DND-41 (cell line): ENCODE measurements at regions not wholly inside any gene's neighbourhood (a gene's known extent, or its start where the extent isn't known, plus 50 kb on each side); places are given as distances from the start of the nearest gene placed in this dataset.
A peak's percentile ranks its signal among the peaks of the same experiment; 100 is the strongest.

ENCODE experiments used
- ATAC-seq: fragments of 200-7000 bp; cut with Tn5 transposase; 3 replicates; pipeline ENCODE4 v1.9.1; 2021; ENCODE audit warnings: low read depth; ENCODE audit not compliant: insufficient read depth
- DNase-seq: peaks from one replicate; pipeline ENCODE4 v3.0.0-alpha.2; 2020
- H2AFZ ChIP-seq: 2 replicates; pipeline ENCODE4 v1.6.0; 2012; ENCODE audit warnings: low read depth, low read length
- H3K27ac ChIP-seq: 2 replicates; pipeline ENCODE4 v1.5.1; 2012; ENCODE audit warnings: low read length, inconsistent platforms
- H3K27me3 ChIP-seq: fragments of 200-600 bp; sonication (generic); 2 replicates; pipeline ENCODE4 v1.6.0; 2012; ENCODE audit warnings: low read length, mild to moderate bottlenecking, inconsistent platforms; ENCODE audit not compliant: insufficient read depth, poor library complexity
- H3K36me3 ChIP-seq: 2 replicates; pipeline ENCODE4 v1.5.1; 2012; ENCODE audit warnings: low read length, inconsistent platforms; ENCODE audit not compliant: insufficient read depth
- H3K4me1 ChIP-seq: 2 replicates; pipeline ENCODE4 v1.5.1; 2012; ENCODE audit warnings: mild to moderate bottlenecking, low read length; ENCODE audit not compliant: insufficient read depth
- H3K4me2 ChIP-seq: 2 replicates; pipeline ENCODE4 v1.6.0; 2012; ENCODE audit warnings: mild to moderate bottlenecking, moderate library complexity, low read length, inconsistent platforms; ENCODE audit not compliant: insufficient read depth
- H3K4me3 ChIP-seq, 2 experiments: fragments of 200-600 bp in 1 of 2; shearing (Covaris generic) in 1 of 2; 2 replicates each; pipeline ENCODE4 v1.5.1; 2012 to 2016; ENCODE audit warnings: inconsistent platforms in 2 of 2, low read length in 2 of 2, mild to moderate bottlenecking in 2 of 2, low read depth in 1 of 2, moderate library complexity in 1 of 2
- H3K79me2 ChIP-seq: 2 replicates; pipeline ENCODE4 v1.6.0; 2012; ENCODE audit warnings: low read length, inconsistent platforms; ENCODE audit not compliant: insufficient read depth
- H3K9ac ChIP-seq: 2 replicates; pipeline ENCODE4 v1.6.0; 2012; ENCODE audit warnings: low read depth, mild to moderate bottlenecking, inconsistent platforms, low read length, moderate library complexity
- H3K9me3 ChIP-seq: 2 replicates; pipeline ENCODE4 v1.5.1; 2012; ENCODE audit warnings: low read length, moderate library complexity, mild to moderate bottlenecking, inconsistent platforms; ENCODE audit not compliant: insufficient read depth, severe bottlenecking
- H4K20me1 ChIP-seq: 2 replicates; pipeline ENCODE4 v1.6.0; 2012; ENCODE audit warnings: low read length; ENCODE audit not compliant: insufficient read depth
- CTCF ChIP-seq: IDR thresholded peaks from 2 replicates; pipeline ENCODE4 v1.5.1; 2012; ENCODE audit warnings: borderline replicate concordance, low read length, moderate library complexity, mild to moderate bottlenecking; ENCODE audit not compliant: poor library complexity, severe bottlenecking; ENCODE audit errors: extremely low read depth
- EZH2 ChIP-seq: IDR thresholded peaks from 3 replicates; pipeline ENCODE4 v1.6.1; 2012; ENCODE audit warnings: borderline replicate concordance, low read depth, mild to moderate bottlenecking, moderate library complexity, low read length, inconsistent platforms; ENCODE audit not compliant: severe bottlenecking

GRCh38 chr3:59406943-59407342 is 357.1 kb upstream of the CFAP20DC start:
- H3K27me3 ChIP-seq: no peaks in the 10 kb centered on the region
- H3K4me3 ChIP-seq: no peak overlapping the region
- H4K20me1 ChIP-seq: no peaks in the 10 kb centered on the region
- no peak overlapping the region for H3K27ac ChIP-seq
- H3K9me3 ChIP-seq: no peaks in the 10 kb centered on the region
- no peak overlapping the region for H3K9ac ChIP-seq
- H3K36me3 ChIP-seq: no peaks in the 10 kb centered on the region
- H2AFZ ChIP-seq: no peak overlapping the region
- H3K79me2 ChIP-seq: no peaks in the 10 kb centered on the region
- 0 out of 3 replicates have a peak, but pooled peaks have one; percentile 22 for ATAC-seq
- no peaks in the 10 kb centered on the region for H3K4me1 ChIP-seq
- DNase-seq: no peak
- H3K4me2 ChIP-seq: no peak overlapping the region
- no peak for TF ChIP-seq EZH2

- ATAC-seq: no peak
- TF ChIP-seq CTCF: no peak
- TF ChIP-seq EZH2: no peak
Measured at GRCh38 chr3:59404851-59405250, 355.0 kb upstream of the CFAP20DC start.

GRCh38 chr3:59404064-59404463 is 354.2 kb upstream of the CFAP20DC start:
- no peak overlapping the region for H3K27ac ChIP-seq
- no peaks in the 10 kb centered on the region for H3K27me3 ChIP-seq
- H2AFZ ChIP-seq: no peak overlapping the region
- DNase-seq (no peak), ATAC-seq (no peak)
- no peaks in the 10 kb centered on the region for H4K20me1 ChIP-seq
- no peaks in the 10 kb centered on the region for H3K36me3 ChIP-seq
- TF ChIP-seq CTCF (no peak), EZH2 (no peak)
- H3K79me2 ChIP-seq: no peaks in the 10 kb centered on the region
- no peak overlapping the region for H3K9ac ChIP-seq
- H3K4me2 ChIP-seq: no peak overlapping the region
- H3K4me1 ChIP-seq: no peaks in the 10 kb centered on the region
- H3K9me3 ChIP-seq: no peaks in the 10 kb centered on the region
- no peak overlapping the region for H3K4me3 ChIP-seq

More at GRCh38 chr3:59404851-59405250, 355.0 kb upstream of the CFAP20DC start:
- Histone ChIP-seq H3K9me3 (no peaks in the 10 kb centered on the region), H3K4me2 (no peak overlapping the region), H3K9ac (no peak overlapping the region), H3K4me1 (no peaks in the 10 kb centered on the region), H3K27me3 (no peaks in the 10 kb centered on the region), H2AFZ (no peak overlapping the region), H3K79me2 (no peaks in the 10 kb centered on the region), H3K36me3 (no peaks in the 10 kb centered on the region), H4K20me1 (no peaks in the 10 kb centered on the region), H3K27ac (no peak overlapping the region), H3K4me3 (no peak overlapping the region)
- DNase-seq: no peak

- Histone ChIP-seq H3K4me3 (no peak overlapping the region), H3K9me3 (no peaks in the 10 kb centered on the region), H3K79me2 (no peaks in the 10 kb centered on the region), H3K27ac (no peak overlapping the region), H3K4me1 (no peaks in the 10 kb centered on the region), H2AFZ (no peak overlapping the region), H3K4me2 (no peak overlapping the region), H4K20me1 (no peaks in the 10 kb centered on the region), H3K27me3 (no peaks in the 10 kb centered on the region), H3K36me3 (no peaks in the 10 kb centered on the region), H3K9ac (no peak overlapping the region)
- no peak for ATAC-seq
- DNase-seq: no peak
- TF ChIP-seq EZH2: no peak
- no peak for TF ChIP-seq CTCF
Measured at GRCh38 chr3:59401924-59402323, 352.1 kb upstream of the CFAP20DC start.
